Naive thymus-derived CD4-positive, alpha-beta T cell (primary cell): ENCODE measurements at regions not wholly inside any gene's neighbourhood (a gene's known extent, or its start where the extent isn't known, plus 50 kb on each side); places are given as distances from the start of the nearest gene placed in this dataset.

Experiments used
- ATAC-seq: fragments of 150-1000 bp; cut with Tn5 transposase; 2 replicates; pipeline ENCODE4 v1.10.0; 2021; ENCODE audit warnings: mild to moderate bottlenecking, moderate library complexity
- CTCF ChIA-PET: fragments of 350-600 bp; sonication (Branson Sonifier 250); formaldehyde crosslinking; loops from one replicate; lab custom pipeline; 2021; ENCODE audit warnings: antibody characterized with exemption; lab: Charles Lee
- POLR2A ChIA-PET: fragments of 350-600 bp; sonication (Branson Sonifier 250); formaldehyde crosslinking; loops from one replicate; lab custom pipeline; 2021; ENCODE audit warnings: antibody characterized with exemption, inconsistent platforms; lab: Charles Lee
- DNase-seq, 9 donors: peaks; one replicate each; pipeline versions ENCODE4 v3.0.0 to v3.0.0-alpha.2; 2020 to 2022; ENCODE audit warnings: mixed read lengths in 1 of 9
- H3K27ac ChIP-seq: one replicate; pipeline ENCODE4 v1.7.0; 2013; ENCODE audit warnings: mild to moderate bottlenecking, low read depth, low read length, moderate library complexity
- H3K27me3 ChIP-seq, 2 donors: one replicate each; pipeline ENCODE4 v1.7.0; 2013; ENCODE audit warnings: low read length in 2 of 2, mild to moderate bottlenecking in 2 of 2, moderate library complexity in 2 of 2; ENCODE audit not compliant: control insufficient read depth in 2 of 2, insufficient read depth in 2 of 2
- H3K36me3 ChIP-seq, 3 experiments: 1 replicate in 2 of 3; 2 replicates in 1 of 3; pipeline ENCODE4 v1.7.0; 2013; ENCODE audit warnings: low read length in 3 of 3, mild to moderate bottlenecking in 3 of 3, moderate library complexity in 1 of 3; ENCODE audit not compliant: insufficient read depth in 3 of 3, control insufficient read depth in 2 of 3
- H3K4me1 ChIP-seq, 2 donors: one replicate each; pipeline ENCODE4 v1.7.0; 2013; ENCODE audit warnings: low read length in 2 of 2, mild to moderate bottlenecking in 2 of 2, moderate library complexity in 1 of 2; ENCODE audit not compliant: control insufficient read depth in 2 of 2, insufficient read depth in 2 of 2
- H3K4me3 ChIP-seq: 2 replicates; pipeline ENCODE4 v1.7.0; 2013; ENCODE audit warnings: mild to moderate bottlenecking, low read length
- H3K9me3 ChIP-seq, 3 experiments: 1 replicate in 2 of 3; 2 replicates in 1 of 3; pipeline ENCODE4 v1.7.0; 2013; ENCODE audit warnings: low read length in 3 of 3; ENCODE audit not compliant: control insufficient read depth in 2 of 3
- H3K27ac Mint-ChIP-seq, 9 donors: one replicate each; pipeline ENCODE4 v1.8.0; 2020 to 2022; ENCODE audit warnings: mixed read lengths in 9 of 9, mild to moderate bottlenecking in 8 of 9, moderate library complexity in 5 of 9, inconsistent platforms in 2 of 9
- H3K27me3 Mint-ChIP-seq, 5 donors: one replicate each; pipeline ENCODE4 v1.8.0; 2021 to 2022; ENCODE audit warnings: mixed read lengths in 5 of 5, mild to moderate bottlenecking in 1 of 5
- H3K36me3 Mint-ChIP-seq, 5 donors: one replicate each; pipeline ENCODE4 v1.8.0; 2020 to 2022; ENCODE audit warnings: mixed read lengths in 5 of 5, mild to moderate bottlenecking in 3 of 5, inconsistent platforms in 1 of 5
- H3K4me1 Mint-ChIP-seq, 7 donors: one replicate each; pipeline ENCODE4 v1.8.0; 2020 to 2022; ENCODE audit warnings: mixed read lengths in 7 of 7, mild to moderate bottlenecking in 3 of 7, inconsistent platforms in 1 of 7
- H3K4me3 Mint-ChIP-seq, 10 donors: one replicate each; pipeline ENCODE4 v1.8.0; 2020 to 2022; ENCODE audit warnings: mild to moderate bottlenecking in 10 of 10, mixed read lengths in 10 of 10, moderate library complexity in 6 of 10, inconsistent platforms in 2 of 10
- H3K9me3 Mint-ChIP-seq, 11 donors: one replicate each; pipeline ENCODE4 v1.8.0; 2020 to 2022; ENCODE audit warnings: mixed read lengths in 11 of 11, mild to moderate bottlenecking in 4 of 11, inconsistent platforms in 1 of 11, moderate library complexity in 1 of 11
- intact Hi-C, 2 donors: fragments of 100-400 bp; cut with micrococcal nuclease; formaldehyde crosslinking; loops; one replicate each; pipeline ENCODE4 v1.15.1; 2023

- DNase-seq (no peak), ATAC-seq (no peak)
- CTCF ChIA-PET = no interaction called here
- H3K9me3 ChIP-seq = no peaks in the 10 kb centered on the region
- H3K4me1 ChIP-seq = no peaks in the 10 kb centered on the region
- no peaks in the 10 kb centered on the region for H3K36me3 ChIP-seq
- Mint-ChIP-seq H3K4me1 (no peaks in the 10 kb centered on the region), H3K9me3 (no peaks in the 10 kb centered on the region), H3K36me3 (no peaks in the 10 kb centered on the region), H3K27ac (no peak overlapping the region), H3K4me3 (no peak overlapping the region), H3K27me3 (peaks cover 0 to 27% (median 24%) of the 10 kb centered on the region in 5 donors)
- no peak overlapping the region for H3K27ac ChIP-seq
- intact Hi-C loops = no loop called here
- POLR2A ChIA-PET = no interaction called here
- no peak overlapping the region for H3K4me3 ChIP-seq
- no peaks in the 10 kb centered on the region for H3K27me3 ChIP-seq
Measured at GRCh38 chr7:38021892-38022291, 101.5 kb downstream of the EPDR1 start.

GRCh38 chr7:38025815-38026214, 105.4 kb downstream of the EPDR1 start:
- Mint-ChIP-seq H3K27me3 (peaks cover 0 to 13% (median 5%) of the 10 kb centered on the region in 5 donors), H3K27ac (no peak overlapping the region), H3K4me3 (no peak overlapping the region), H3K4me1 (no peaks in the 10 kb centered on the region), H3K36me3 (no peaks in the 10 kb centered on the region), H3K9me3 (no peaks in the 10 kb centered on the region)
- CTCF ChIA-PET = interaction anchor here (0.6 kb wide), 1 partner anchor 491 kb away, joined by 3 read pairs; no protein-coding TSS in a partner anchor
- POLR2A ChIA-PET = no interaction called here
- Histone ChIP-seq H3K4me1 (no peaks in the 10 kb centered on the region), H3K36me3 (no peaks in the 10 kb centered on the region), H3K27ac (no peak overlapping the region), H3K4me3 (no peak overlapping the region), H3K27me3 (peaks cover 0 to 3% of the 10 kb centered on the region in 2 donors), H3K9me3 (no peaks in the 10 kb centered on the region)
- intact Hi-C loops = no loop called here
- DNase-seq (no peak), ATAC-seq (no peak)

GRCh38 chr7:38027884-38028455, 107.5 kb downstream of the EPDR1 start:
- H3K27ac ChIP-seq = no peak overlapping the region
- H3K9me3 ChIP-seq = no peaks in the 10 kb centered on the region
- ATAC-seq (no peak), DNase-seq (no peak)
- H3K4me1 ChIP-seq = no peaks in the 10 kb centered on the region
- no peak overlapping the region for H3K27ac Mint-ChIP-seq
- ChIA-PET POLR2A (no interaction called here), CTCF (no interaction called here)
- H3K27me3 ChIP-seq = peaks cover 0 to 3% of the 10 kb centered on the region in 2 donors
- no peaks in the 10 kb centered on the region for H3K4me1 Mint-ChIP-seq
- H3K9me3 Mint-ChIP-seq = no peaks in the 10 kb centered on the region
- peaks cover 0 to 11% (median 4%) of the 10 kb centered on the region in 5 donors for H3K27me3 Mint-ChIP-seq
- intact Hi-C loops = no loop called here
- no peak overlapping the region for H3K4me3 Mint-ChIP-seq
- H3K36me3 Mint-ChIP-seq = no peaks in the 10 kb centered on the region
- no peak overlapping the region for H3K4me3 ChIP-seq
- H3K36me3 ChIP-seq = no peaks in the 10 kb centered on the region

DNA sequence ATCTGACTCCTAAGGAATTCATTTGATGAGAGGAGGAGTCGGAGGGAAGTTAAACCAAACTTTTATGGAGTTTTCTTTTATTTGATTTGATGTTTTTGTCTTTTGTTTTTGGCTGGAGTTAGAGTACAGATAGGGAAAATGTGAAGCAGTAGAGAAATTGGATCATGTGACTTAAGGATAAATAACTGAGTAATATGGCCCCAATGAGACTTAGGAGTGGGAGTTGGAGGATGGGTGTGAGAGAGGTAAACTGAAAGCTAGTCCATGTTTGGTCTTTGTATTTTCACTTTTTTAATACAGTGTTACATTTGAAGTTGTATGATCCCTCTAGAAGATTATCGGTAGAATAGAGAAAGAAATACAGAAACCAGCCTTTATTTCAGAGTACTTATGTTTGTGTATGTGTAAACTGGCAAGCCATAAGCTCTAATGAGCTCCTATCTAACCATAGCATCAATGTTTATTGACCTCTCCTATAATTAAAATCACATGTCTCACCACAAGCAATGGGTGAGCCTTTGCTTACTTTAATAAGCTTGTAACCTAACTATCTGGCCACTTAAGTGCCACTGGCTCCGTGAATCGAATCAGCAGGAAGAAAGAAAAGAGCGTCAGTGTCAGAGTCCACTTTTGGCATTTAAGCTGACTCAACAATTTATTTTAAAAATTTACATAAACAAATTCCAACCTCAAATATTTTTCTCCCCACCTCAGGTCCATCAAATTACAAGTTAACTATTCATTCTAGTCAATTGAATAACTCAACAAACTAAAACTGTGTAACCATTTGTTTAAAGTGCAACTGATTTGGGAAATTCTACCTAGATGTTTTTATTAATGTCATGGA, 113.8 kb downstream of the EPDR1 start:
- H3K9me3 Mint-ChIP-seq = peaks cover 0 to 10% (median 0%) of the 10 kb centered on the region in 11 donors
- ChIA-PET CTCF (no interaction called here), POLR2A (no interaction called here)
- no peak for ATAC-seq
- H3K27me3 Mint-ChIP-seq = peaks cover 0 to 17% (median 10%) of the 10 kb centered on the region in 5 donors
- Histone ChIP-seq H3K9me3 (no peaks in the 10 kb centered on the region), H3K4me1 (no peaks in the 10 kb centered on the region), H3K27me3 (peaks cover 0 to 3% of the 10 kb centered on the region in 2 donors), H3K27ac (no peak overlapping the region), H3K4me3 (no peak overlapping the region), H3K36me3 (no peaks in the 10 kb centered on the region)
- H3K27ac Mint-ChIP-seq = no peak overlapping the region
- no peak overlapping the region for H3K4me3 Mint-ChIP-seq
- DNase-seq = no peak
- intact Hi-C loops = no loop called here
- H3K4me1 Mint-ChIP-seq = peaks cover 0 to 1% (median 0%) of the 10 kb centered on the region in 7 donors
- H3K36me3 Mint-ChIP-seq = no peaks in the 10 kb centered on the region

DNA sequence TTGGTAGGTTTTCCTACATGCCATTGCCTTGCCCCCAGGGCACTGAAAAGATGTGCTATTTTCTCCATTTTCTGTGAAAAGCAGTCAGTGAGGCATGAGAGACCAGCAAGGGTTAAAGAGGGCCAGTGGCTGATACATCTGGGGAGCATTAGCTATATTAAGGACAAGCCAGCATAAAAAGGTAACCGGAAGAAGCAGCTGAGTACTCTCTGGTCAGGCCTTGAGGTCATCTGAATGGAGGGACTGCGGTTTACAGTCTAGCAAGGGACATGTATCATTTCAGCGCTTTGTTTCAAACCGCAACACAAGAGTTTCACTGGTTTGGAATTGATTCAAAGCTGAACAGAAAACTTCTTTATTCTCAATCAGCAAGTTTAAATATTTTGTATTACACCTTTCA, 120.4 kb downstream of the EPDR1 start:
- intact Hi-C loops = no loop called here
- Histone ChIP-seq H3K4me1 (no peaks in the 10 kb centered on the region), H3K27me3 (no peaks in the 10 kb centered on the region), H3K36me3 (no peaks in the 10 kb centered on the region), H3K4me3 (no peak overlapping the region), H3K27ac (no peak overlapping the region), H3K9me3 (no peaks in the 10 kb centered on the region)
- ChIA-PET POLR2A (no interaction called here), CTCF (no interaction called here)
- H3K27ac Mint-ChIP-seq = no peak overlapping the region
- H3K4me1 Mint-ChIP-seq = no peaks in the 10 kb centered on the region
- peaks cover 0 to 17% (median 8%) of the 10 kb centered on the region in 5 donors for H3K27me3 Mint-ChIP-seq
- DNase-seq (no peak), ATAC-seq (no peak)
- no peaks in the 10 kb centered on the region for H3K36me3 Mint-ChIP-seq
- no peak overlapping the region for H3K4me3 Mint-ChIP-seq
- H3K9me3 Mint-ChIP-seq = peaks cover 0 to 4% (median 0%) of the 10 kb centered on the region in 11 donors

GRCh38 chr7:38049679-38050078, 128.4 kb upstream of the STARD3NL start:
- H3K27ac ChIP-seq = no peak overlapping the region
- no peaks in the 10 kb centered on the region for H3K9me3 ChIP-seq
- H3K4me3 Mint-ChIP-seq = no peak overlapping the region
- ATAC-seq = no peak
- H3K4me1 Mint-ChIP-seq = no peaks in the 10 kb centered on the region
- no peak for DNase-seq
- no peaks in the 10 kb centered on the region for H3K36me3 ChIP-seq
- CTCF ChIA-PET = no interaction called here
- no peak overlapping the region for H3K27ac Mint-ChIP-seq
- peaks cover 0 to 27% (median 9%) of the 10 kb centered on the region in 11 donors for H3K9me3 Mint-ChIP-seq
- H3K4me1 ChIP-seq = no peaks in the 10 kb centered on the region
- H3K4me3 ChIP-seq = no peak overlapping the region
- H3K27me3 Mint-ChIP-seq = peaks cover 0 to 42% (median 26%) of the 10 kb centered on the region in 5 donors
- POLR2A ChIA-PET = no interaction called here
- no peaks in the 10 kb centered on the region for H3K27me3 ChIP-seq
- intact Hi-C loops = no loop called here
- H3K36me3 Mint-ChIP-seq = peaks cover 0 to 5% (median 0%) of the 10 kb centered on the region in 5 donors
